Mucosa of descending colon (tissue), 3 donors: ENCODE measurements at regions not wholly inside any gene's neighbourhood (a gene's known extent, or its start where the extent isn't known, plus 50 kb on each side); places are given as distances from the start of the nearest gene placed in this dataset.

ENCODE experiments used
- ATAC-seq: fragments of 200-7000 bp; cut with Tn5 transposase; one replicate; pipeline ENCODE4 v1.9.1; 2020; ENCODE audit warnings: mild to moderate bottlenecking, moderate library complexity
- DNase-seq, 3 donors: peaks; one replicate each; pipeline ENCODE4 v3.0.0-alpha.2; 2020
- H3K36me3 ChIP-seq: fragments of 200-600 bp; one replicate; pipeline ENCODE4 v1.8.0; 2021; ENCODE audit warnings: low read depth, mild to moderate bottlenecking
- H3K4me1 ChIP-seq: fragments of 200-600 bp; one replicate; pipeline ENCODE4 v1.8.0; 2021; ENCODE audit warnings: low read depth, mild to moderate bottlenecking
- H3K4me3 ChIP-seq: fragments of 200-600 bp; one replicate; pipeline ENCODE4 v1.8.0; 2021; ENCODE audit warnings: mild to moderate bottlenecking
- H3K9me3 ChIP-seq: fragments of 200-600 bp; one replicate; pipeline ENCODE4 v1.8.0; 2021; ENCODE audit warnings: mild to moderate bottlenecking
- intact Hi-C, 2 donors: fragments of 100-400 bp; cut with DNase I in 1 of 2; cut with micrococcal nuclease in 1 of 2; formaldehyde crosslinking; loops; one replicate each; pipeline versions ENCODE4 v1.11.0 to v1.11.1; 2022; cut with DNase I, micrococcal nuclease
- TF ChIP-seq, protein P1 (sequence below): fragments of 200-600 bp; IDR thresholded peaks from one replicate; pipeline ENCODE4 v1.8.0; 2022; ENCODE audit warnings: antibody characterized with exemption, mild to moderate bottlenecking
- donor health status: DM: no; HTN: no; CAD: no; lungs with moderate emphysema.
- donor health status: DM: no; HTN: no; CAD: no.
- donor health status: DM: no; HTN: yes; CAD: no.

DNA sequence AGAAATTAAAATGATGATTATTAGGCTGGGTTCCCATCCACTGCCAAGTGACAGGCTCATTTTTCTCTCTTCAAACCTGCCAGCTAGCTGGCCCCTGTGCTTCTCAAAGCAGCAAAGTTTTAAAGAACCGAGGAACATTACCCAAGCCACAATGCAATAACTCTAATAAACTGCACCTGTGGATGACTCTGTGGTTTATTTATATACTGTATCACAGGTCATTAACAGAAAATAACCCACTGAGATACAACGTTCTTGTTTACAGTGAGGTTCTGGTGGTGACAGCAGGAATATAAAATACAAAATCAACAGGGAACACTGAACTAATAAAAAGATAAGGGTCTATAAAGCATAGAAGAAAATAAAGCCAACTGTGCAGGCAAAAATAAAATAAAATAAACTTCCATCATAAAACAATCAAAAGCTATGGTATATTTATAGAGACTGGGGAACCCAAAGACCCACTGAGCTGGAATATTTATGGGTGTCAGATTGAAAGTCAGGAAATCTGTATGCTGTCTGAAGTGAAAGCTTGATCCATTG is 472.9 kb downstream of the NOVA1 start:
- TF ChIP-seq, protein P1, sequence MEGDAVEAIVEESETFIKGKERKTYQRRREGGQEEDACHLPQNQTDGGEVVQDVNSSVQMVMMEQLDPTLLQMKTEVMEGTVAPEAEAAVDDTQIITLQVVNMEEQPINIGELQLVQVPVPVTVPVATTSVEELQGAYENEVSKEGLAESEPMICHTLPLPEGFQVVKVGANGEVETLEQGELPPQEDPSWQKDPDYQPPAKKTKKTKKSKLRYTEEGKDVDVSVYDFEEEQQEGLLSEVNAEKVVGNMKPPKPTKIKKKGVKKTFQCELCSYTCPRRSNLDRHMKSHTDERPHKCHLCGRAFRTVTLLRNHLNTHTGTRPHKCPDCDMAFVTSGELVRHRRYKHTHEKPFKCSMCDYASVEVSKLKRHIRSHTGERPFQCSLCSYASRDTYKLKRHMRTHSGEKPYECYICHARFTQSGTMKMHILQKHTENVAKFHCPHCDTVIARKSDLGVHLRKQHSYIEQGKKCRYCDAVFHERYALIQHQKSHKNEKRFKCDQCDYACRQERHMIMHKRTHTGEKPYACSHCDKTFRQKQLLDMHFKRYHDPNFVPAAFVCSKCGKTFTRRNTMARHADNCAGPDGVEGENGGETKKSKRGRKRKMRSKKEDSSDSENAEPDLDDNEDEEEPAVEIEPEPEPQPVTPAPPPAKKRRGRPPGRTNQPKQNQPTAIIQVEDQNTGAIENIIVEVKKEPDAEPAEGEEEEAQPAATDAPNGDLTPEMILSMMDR, result no peak
- ATAC-seq (no peak), DNase-seq (no peak)
- Histone ChIP-seq H3K4me1 (no peaks in the 10 kb centered on the region), H3K36me3 (no peaks in the 10 kb centered on the region), H3K4me3 (no peak overlapping the region), H3K9me3 (no peaks in the 10 kb centered on the region)
- intact Hi-C loops, result no loop called here

DNA sequence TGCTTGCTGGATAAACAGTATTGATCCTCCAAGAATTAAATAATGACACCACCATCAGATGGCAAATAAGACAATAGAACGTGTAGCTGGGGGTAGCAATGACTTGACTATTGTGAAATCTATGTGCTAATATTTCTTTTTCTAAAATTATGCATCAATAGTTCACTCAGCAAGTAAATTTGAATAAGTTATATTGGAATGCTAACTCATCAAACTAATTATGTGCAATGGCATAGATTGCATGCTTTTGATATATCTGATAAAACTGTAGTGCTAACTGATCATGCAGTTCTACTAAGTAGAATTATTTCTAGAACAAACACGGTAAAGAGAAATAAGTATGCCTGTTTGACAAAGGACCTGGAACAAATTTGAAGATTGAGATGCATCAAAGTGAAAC is 474.4 kb downstream of the NOVA1 start:
- no peaks in the 10 kb centered on the region for H3K4me1 ChIP-seq
- intact Hi-C loops, result no loop called here

DNA sequence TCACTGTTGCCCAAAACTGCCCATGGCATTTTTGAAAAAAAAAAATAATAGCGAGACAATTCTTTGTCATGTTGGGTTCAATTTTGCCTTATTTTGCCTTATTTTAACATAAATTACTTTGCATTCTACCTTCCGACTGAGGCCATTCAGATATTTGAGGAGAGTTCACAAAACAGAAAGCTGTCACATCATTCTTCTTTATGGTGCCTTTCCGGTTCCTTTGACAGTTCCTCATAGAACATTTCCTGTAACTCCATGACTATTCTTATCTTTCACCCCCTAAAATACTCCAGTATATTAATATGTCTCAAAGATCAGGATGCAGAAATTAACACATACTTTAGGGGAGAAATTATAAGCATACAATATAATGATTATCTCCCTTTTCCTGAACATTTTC is 476.7 kb downstream of the NOVA1 start:
- ATAC-seq (no peak), DNase-seq (no peak)
- intact Hi-C loops, result no loop called here
- no peaks in the 10 kb centered on the region for H3K4me1 ChIP-seq
- no peaks in the 10 kb centered on the region for H3K36me3 ChIP-seq
- no peak overlapping the region for H3K4me3 ChIP-seq
- H3K9me3 ChIP-seq, result no peaks in the 10 kb centered on the region
- TF ChIP-seq, protein P1, result no peak

More for the DNA sequence above, 474.4 kb downstream of the NOVA1 start:
- TF ChIP-seq, protein P1, result no peak
- DNase-seq (no peak), ATAC-seq (no peak)
- no peaks in the 10 kb centered on the region for H3K9me3 ChIP-seq
- H3K4me3 ChIP-seq, result no peak overlapping the region
- no peaks in the 10 kb centered on the region for H3K36me3 ChIP-seq

DNA sequence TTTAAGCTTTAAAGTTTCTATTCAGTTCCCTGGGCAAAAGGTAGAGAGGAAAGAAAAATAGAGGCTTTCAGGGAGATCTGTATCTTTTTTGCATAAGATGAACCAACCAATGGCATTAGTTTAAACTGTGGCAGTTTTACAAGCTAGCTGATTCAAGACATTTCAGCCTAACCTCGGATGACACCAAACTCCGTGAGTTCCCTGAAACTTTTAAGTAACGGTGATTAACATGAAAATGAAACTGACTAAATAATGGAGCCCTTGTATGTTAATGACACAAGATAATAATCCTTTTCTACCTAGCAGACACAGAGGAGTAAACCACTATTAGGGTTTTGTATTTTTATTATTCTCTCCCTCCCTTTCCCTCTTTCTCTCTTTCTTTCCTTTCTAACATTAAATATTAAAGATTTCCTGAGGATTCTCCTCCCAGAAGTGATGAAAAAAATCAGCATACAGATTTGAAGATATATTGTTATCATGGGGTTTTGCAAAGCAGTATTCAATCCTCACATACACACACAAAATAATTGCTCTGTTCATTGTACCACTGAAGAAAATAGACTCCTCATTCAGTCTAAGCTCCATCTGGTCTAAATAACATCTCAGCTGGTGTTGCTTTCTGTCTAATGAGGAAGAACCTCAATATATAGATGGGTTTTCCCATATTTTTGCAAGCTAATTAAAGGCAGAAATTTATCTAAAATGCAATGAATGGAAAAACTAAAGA is 483.8 kb downstream of the NOVA1 start:
- no peaks in the 10 kb centered on the region for H3K4me1 ChIP-seq
- TF ChIP-seq, protein P1, result no peak
- H3K9me3 ChIP-seq, result no peaks in the 10 kb centered on the region
- no peaks in the 10 kb centered on the region for H3K36me3 ChIP-seq
- H3K4me3 ChIP-seq, result no peak overlapping the region
- DNase-seq, result no peak
- intact Hi-C loops, result no loop called here
- no peak for ATAC-seq

DNA sequence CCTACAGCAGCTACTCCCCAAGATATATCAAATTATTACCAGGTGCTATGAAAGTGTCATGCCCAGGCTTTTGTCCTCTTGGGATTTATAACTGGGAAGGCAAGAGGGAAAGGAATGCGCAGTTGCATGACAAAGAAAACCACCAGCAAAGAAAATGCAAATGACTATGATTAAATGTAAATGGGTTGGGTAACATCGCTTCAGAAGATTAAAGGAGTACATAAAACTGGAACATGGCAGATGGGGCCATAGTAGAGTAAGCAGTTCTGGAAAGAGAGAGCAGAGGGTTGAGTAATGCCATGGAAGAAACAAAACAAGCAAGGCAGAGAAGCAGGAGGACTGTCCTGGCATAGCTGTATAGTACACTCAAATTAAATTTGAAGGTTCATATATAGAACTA is 493.1 kb downstream of the NOVA1 start:
- H3K9me3 ChIP-seq, result no peaks in the 10 kb centered on the region
- no peak for ATAC-seq
- intact Hi-C loops, result no loop called here
- DNase-seq, result no peak
- no peaks in the 10 kb centered on the region for H3K36me3 ChIP-seq
- TF ChIP-seq, protein P1, result no peak
- no peak overlapping the region for H3K4me3 ChIP-seq
- no peaks in the 10 kb centered on the region for H3K4me1 ChIP-seq
